Common myeloid progenitor, CD34-positive (primary cell): ENCODE measurements at regions not wholly inside any gene's neighbourhood (a gene's known extent, or its start where the extent isn't known, plus 50 kb on each side); places are given as distances from the start of the nearest gene placed in this dataset.

ENCODE experiments used
- CTCF ChIA-PET: fragments of 350-600 bp; sonication (Branson Sonifier 250); formaldehyde crosslinking; loops from one replicate; lab custom pipeline; 2021; ENCODE audit warnings: antibody characterized with exemption; lab: Charles Lee
- POLR2A ChIA-PET: fragments of 350-600 bp; sonication (Branson Sonifier 250); formaldehyde crosslinking; loops from one replicate; lab custom pipeline; 2021; ENCODE audit warnings: antibody characterized with exemption; lab: Charles Lee
- DNase-seq, 3 donors: peaks; one replicate each; pipeline versions ENCODE4 v3.0.0 to v3.0.0-alpha.2; 2013
- H3K27ac ChIP-seq, 2 experiments: 1 replicate in 1 of 2; 2 replicates in 1 of 2; pipeline ENCODE4 v1.7.0; 2013; ENCODE audit warnings: inconsistent platforms in 2 of 2, low read length in 2 of 2, mild to moderate bottlenecking in 2 of 2, low read depth in 1 of 2, moderate library complexity in 1 of 2; ENCODE audit not compliant: severe bottlenecking in 2 of 2, insufficient read depth in 1 of 2, poor library complexity in 1 of 2
- H3K27me3 ChIP-seq, 5 experiments: replicated peaks in 2 of 5; 1 replicate in 3 of 5; 2 replicates in 2 of 5; pipeline versions ENCODE4 v1.6.1 to v1.7.0; 2013; ENCODE audit warnings: low read length in 4 of 5, mild to moderate bottlenecking in 2 of 5, moderate library complexity in 2 of 5, inconsistent platforms in 1 of 5; ENCODE audit not compliant: insufficient read depth in 5 of 5, control insufficient read depth in 4 of 5
- H3K36me3 ChIP-seq, 4 experiments: 1 replicate in 2 of 4; 2 replicates in 2 of 4; pipeline versions ENCODE4 v1.6.1 to v1.7.0; 2013; ENCODE audit warnings: low read length in 3 of 4, control low read depth in 1 of 4, mild to moderate bottlenecking in 1 of 4; ENCODE audit not compliant: control insufficient read depth in 4 of 4, insufficient read depth in 4 of 4
- H3K4me1 ChIP-seq, 4 experiments: 1 replicate in 3 of 4; 2 replicates in 1 of 4; pipeline versions ENCODE4 v1.6.1 to v1.7.1; 2013; ENCODE audit warnings: low read length in 3 of 4, mild to moderate bottlenecking in 3 of 4, control low read depth in 1 of 4, inconsistent platforms in 1 of 4, moderate library complexity in 1 of 4; ENCODE audit not compliant: control insufficient read depth in 4 of 4, insufficient read depth in 4 of 4; ENCODE audit errors: control extremely low read depth in 1 of 4
- H3K4me3 ChIP-seq, 7 experiments: 1 replicate in 4 of 7; 2 replicates in 3 of 7; pipeline versions ENCODE4 v1.5.1 to v1.7.0; 2013; ENCODE audit warnings: mild to moderate bottlenecking in 7 of 7, low read length in 6 of 7, moderate library complexity in 6 of 7, inconsistent platforms in 2 of 7, low read depth in 2 of 7, control low read depth in 1 of 7; ENCODE audit not compliant: insufficient read depth in 4 of 7, control insufficient read depth in 1 of 7; ENCODE audit errors: extremely low read depth in 1 of 7
- H3K9me3 ChIP-seq, 5 experiments: 1 replicate in 4 of 5; 2 replicates in 1 of 5; pipeline versions ENCODE4 v1.6.1 to v1.7.1; 2013; ENCODE audit warnings: low read length in 4 of 5, mild to moderate bottlenecking in 2 of 5, inconsistent platforms in 1 of 5, low read depth in 1 of 5, moderate library complexity in 1 of 5; ENCODE audit not compliant: control insufficient read depth in 4 of 5, insufficient read depth in 2 of 5; ENCODE audit errors: control extremely low read depth in 1 of 5
- WGBS: methylation state at CpG from one replicate; pipeline ENCODE4 v1.1.5; 2013; ENCODE audit not compliant: insufficient coverage; 5-methylcytosine and 5-hydroxymethylcytosine counted together

DNA sequence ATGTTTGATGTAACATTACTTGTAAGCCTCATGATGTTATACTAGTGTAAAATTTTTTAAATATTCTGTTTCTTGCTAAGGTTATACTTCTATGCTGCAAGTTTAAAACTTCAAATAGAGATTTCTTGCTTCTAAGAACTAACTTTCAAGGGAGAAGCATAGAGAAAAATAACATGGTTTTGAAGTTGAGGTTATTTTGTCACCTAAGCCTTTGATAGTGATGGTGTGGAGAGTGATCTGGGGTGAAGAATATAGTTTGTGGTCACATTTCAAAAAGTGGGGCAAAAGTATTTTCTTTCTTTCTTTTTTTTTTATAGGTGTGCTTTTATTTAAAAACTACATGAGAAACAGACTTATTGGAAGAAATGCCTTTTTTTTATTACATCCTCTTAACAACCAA is 162.4 kb downstream of the GATA3 start:
- H3K27ac ChIP-seq = no peak overlapping the region
- ChIA-PET POLR2A (no interaction called here), CTCF (no interaction called here)
- no peak overlapping the region for H3K4me3 ChIP-seq
- H3K27me3 ChIP-seq = no peaks in the 10 kb centered on the region
- H3K9me3 ChIP-seq = peaks cover 0 to 7% (median 0%) of the 10 kb centered on the region in 5 experiments
- no peaks in the 10 kb centered on the region for H3K4me1 ChIP-seq
- DNase-seq = no peak
- H3K36me3 ChIP-seq = no peaks in the 10 kb centered on the region

- no peak overlapping the region for H3K4me3 ChIP-seq
- H3K27ac ChIP-seq = no peak overlapping the region
- CTCF ChIA-PET = no interaction called here
- no peaks in the 10 kb centered on the region for H3K27me3 ChIP-seq
- peaks cover 0 to 7% (median 0%) of the 10 kb centered on the region in 5 experiments for H3K9me3 ChIP-seq
- 98% methylated on average over 5 of the region's 6 CpGs for WGBS
- H3K36me3 ChIP-seq = no peaks in the 10 kb centered on the region
- H3K4me1 ChIP-seq = no peaks in the 10 kb centered on the region
- POLR2A ChIA-PET = no interaction called here
- no peak for DNase-seq
These were observed 167.0 kb downstream of the GATA3 start for GRCh38 chr10:8221451-8221850.

DNA sequence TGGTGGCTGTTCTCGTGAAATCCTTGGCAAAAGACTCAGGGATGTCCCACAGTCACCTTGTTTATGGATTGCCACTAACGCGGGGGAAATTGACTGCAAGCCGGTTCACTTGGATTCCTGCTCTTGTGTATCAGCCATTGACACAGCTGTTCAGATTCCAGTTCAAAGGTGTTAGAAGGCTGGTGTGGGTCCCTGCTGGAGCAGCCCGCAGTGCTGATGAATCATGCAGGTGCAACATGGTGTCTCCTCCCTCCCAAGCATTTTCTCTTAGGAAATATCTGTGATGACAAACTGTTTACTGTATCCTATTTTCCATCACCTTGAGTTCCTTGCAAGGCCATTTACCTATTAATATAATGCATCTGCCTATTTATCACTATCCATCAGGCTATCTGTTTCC is 170.1 kb downstream of the GATA3 start:
- no peak overlapping the region for H3K27ac ChIP-seq
- no peak for DNase-seq
- no peaks in the 10 kb centered on the region for H3K36me3 ChIP-seq
- no peaks in the 10 kb centered on the region for H3K9me3 ChIP-seq
- ChIA-PET POLR2A (no interaction called here), CTCF (interaction anchor here (1.4 to 1.7 kb wide), 2 partner anchors 38 to 165 kb away, joined by 3 read pairs; no protein-coding TSS in a partner anchor)
- 96% methylated on average over 4 of the region's 5 CpGs for WGBS
- H3K27me3 ChIP-seq = no peaks in the 10 kb centered on the region
- H3K4me1 ChIP-seq = no peaks in the 10 kb centered on the region
- H3K4me3 ChIP-seq = no peak overlapping the region

DNA sequence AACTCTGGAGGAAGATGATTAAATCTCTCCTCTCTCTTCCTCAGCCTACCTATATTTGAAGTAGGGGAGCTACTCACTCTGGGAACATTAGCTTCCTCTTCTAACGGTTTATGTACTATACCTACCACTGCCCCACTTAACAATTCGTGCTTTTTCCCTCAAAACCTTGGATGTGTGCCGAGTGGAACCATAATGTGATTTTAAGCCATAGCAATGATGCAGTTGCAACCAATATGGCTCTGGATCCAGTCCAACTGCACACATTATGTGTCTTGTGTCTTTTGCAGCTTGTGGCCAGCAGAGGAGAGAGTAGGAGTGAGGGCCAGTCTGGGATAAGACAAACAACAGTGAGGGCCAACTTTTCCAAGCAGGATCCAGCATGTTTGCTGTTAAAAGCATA is 170.7 kb downstream of the GATA3 start:
- WGBS = 60% methylated on average over 3 of the region's 3 CpGs
- H3K36me3 ChIP-seq = no peaks in the 10 kb centered on the region
- POLR2A ChIA-PET = no interaction called here
- no peak overlapping the region for H3K27ac ChIP-seq
- no peak overlapping the region for H3K4me3 ChIP-seq
- CTCF ChIA-PET = interaction anchor here (0.8 to 1.7 kb wide), 3 partner anchors 38 to 165 kb away, joined by 3 to 4 read pairs (median 3); no protein-coding TSS in a partner anchor
- no peaks in the 10 kb centered on the region for H3K4me1 ChIP-seq
- no peak for DNase-seq
- no peaks in the 10 kb centered on the region for H3K27me3 ChIP-seq
- H3K9me3 ChIP-seq = no peaks in the 10 kb centered on the region

DNA sequence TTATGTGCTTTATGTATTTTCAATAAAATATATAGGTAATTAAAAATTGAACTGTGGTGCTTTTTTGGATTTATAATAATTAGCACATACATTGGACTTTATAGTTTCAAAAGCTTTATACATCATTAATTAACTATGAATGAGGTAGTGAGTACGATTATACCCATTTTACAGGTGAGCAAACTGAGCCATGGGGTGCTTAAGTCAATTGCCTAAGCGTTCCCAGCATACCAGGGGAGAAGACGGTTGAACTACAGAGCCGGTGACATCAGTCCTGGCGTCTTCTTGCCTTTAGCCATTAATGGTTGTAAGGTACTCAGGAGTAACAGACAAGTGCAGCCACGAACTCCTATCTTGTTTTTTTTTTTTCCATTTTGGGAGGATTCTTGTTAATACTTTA is 172.8 kb downstream of the GATA3 start:
- POLR2A ChIA-PET = no interaction called here
- no peaks in the 10 kb centered on the region for H3K36me3 ChIP-seq
- 95% methylated on average over 4 of the region's 6 CpGs for WGBS
- H3K27ac ChIP-seq = no peak overlapping the region
- no peaks in the 10 kb centered on the region for H3K27me3 ChIP-seq
- CTCF ChIA-PET = no interaction called here
- H3K9me3 ChIP-seq = no peaks in the 10 kb centered on the region
- no peak for DNase-seq
- H3K4me3 ChIP-seq = no peak overlapping the region
- H3K4me1 ChIP-seq = peaks cover 0 to 6% (median 2%) of the 10 kb centered on the region in 4 experiments

GRCh38 chr10:8229153-8229552 is 174.7 kb downstream of the GATA3 start:
- POLR2A ChIA-PET = no interaction called here

GRCh38 chr10:8230902-8231301 is 176.4 kb downstream of the GATA3 start:
- Histone ChIP-seq H3K4me3 (no peak overlapping the region), H3K9me3 (no peaks in the 10 kb centered on the region), H3K27me3 (peaks cover 0 to 2% (median 0%) of the 10 kb centered on the region in 5 experiments), H3K4me1 (peaks cover 0 to 6% (median 2%) of the 10 kb centered on the region in 4 experiments), H3K36me3 (no peaks in the 10 kb centered on the region), H3K27ac (no peak overlapping the region)
- CTCF ChIA-PET = no interaction called here
- WGBS = 100% methylated on average over 1 of the region's 1 CpG
- DNase-seq = peak in 2 of 3 donors; percentile 17 to 39
- POLR2A ChIA-PET = no interaction called here

More at GRCh38 chr10:8229153-8229552, 174.7 kb downstream of the GATA3 start:
- H3K27ac ChIP-seq = no peak overlapping the region
- 100% methylated on average over 3 of the region's 3 CpGs for WGBS
- peaks cover 0 to 6% (median 2%) of the 10 kb centered on the region in 4 experiments for H3K4me1 ChIP-seq
- H3K27me3 ChIP-seq = no peaks in the 10 kb centered on the region
- no peak overlapping the region for H3K4me3 ChIP-seq
- DNase-seq = no peak
- no peaks in the 10 kb centered on the region for H3K36me3 ChIP-seq
- H3K9me3 ChIP-seq = no peaks in the 10 kb centered on the region
- CTCF ChIA-PET = no interaction called here
